HG03432 (cell line): ENCODE measurements at regions not wholly inside any gene's neighbourhood (a gene's known extent, or its start where the extent isn't known, plus 50 kb on each side); places are given as distances from the start of the nearest gene placed in this dataset.
"Not testable (repeated sequence)": the region's sequence is repeated elsewhere in the genome, so short reads cannot be mapped to it uniquely, and the experiment has no call there.

Source experiments
- ATAC-seq: cut with Tn5 transposase; IDR thresholded peaks from one replicate; pipeline ENCODE4 v1.9.1; 2021; ENCODE audit warnings: mild to moderate bottlenecking, moderate library complexity; ENCODE audit not compliant: unreplicated experiment

DNA sequence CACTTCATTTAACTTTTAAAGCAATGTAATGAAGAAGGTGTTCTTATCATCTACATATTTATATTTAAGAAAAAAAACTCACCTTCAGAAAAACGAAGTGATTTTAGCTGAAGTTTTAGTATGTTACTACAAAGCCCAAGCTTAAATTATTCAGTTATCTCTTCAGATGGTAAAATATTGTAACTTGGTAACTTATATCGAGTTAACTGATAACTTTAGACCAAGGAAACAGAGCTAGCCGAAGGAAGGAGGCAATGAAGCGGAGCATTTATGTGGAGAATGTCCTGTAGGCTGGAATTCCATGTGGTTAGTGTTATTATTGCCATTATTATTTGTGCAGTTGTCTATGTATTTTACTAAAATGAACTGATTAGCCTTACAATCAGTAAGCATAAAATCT lies 1102.1 kb upstream of the LCORL start:
- no peak for ATAC-seq

GRCh38 chr4:19119904-19120560 lies 1098.5 kb upstream of the LCORL start:
- no peak for ATAC-seq

DNA sequence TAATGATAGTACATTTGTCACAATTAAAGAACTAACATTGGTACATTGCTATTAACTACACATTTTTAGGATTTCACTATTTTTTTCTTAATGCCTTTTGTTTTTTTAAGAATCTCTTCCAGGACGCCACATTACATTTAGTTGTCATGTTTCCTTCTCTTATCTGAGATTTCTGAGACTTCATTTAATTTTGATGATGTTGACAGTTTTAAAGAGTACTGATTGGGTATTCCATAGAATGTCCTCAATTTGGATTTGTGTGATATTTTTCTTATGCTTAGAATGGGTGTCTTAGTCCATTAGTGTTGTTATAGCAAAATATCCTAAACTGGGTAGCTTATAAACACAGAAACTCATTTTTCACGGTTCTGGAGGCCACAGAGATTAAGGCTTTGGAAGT lies 1095.5 kb upstream of the LCORL start:
- ATAC-seq: no peak

- no peak for ATAC-seq
Measured at GRCh38 chr4:19104176-19104575, 1082.6 kb upstream of the LCORL start.

- no peak for ATAC-seq
Measured at GRCh38 chr4:19095491-19096046, 1074.0 kb upstream of the LCORL start.

DNA sequence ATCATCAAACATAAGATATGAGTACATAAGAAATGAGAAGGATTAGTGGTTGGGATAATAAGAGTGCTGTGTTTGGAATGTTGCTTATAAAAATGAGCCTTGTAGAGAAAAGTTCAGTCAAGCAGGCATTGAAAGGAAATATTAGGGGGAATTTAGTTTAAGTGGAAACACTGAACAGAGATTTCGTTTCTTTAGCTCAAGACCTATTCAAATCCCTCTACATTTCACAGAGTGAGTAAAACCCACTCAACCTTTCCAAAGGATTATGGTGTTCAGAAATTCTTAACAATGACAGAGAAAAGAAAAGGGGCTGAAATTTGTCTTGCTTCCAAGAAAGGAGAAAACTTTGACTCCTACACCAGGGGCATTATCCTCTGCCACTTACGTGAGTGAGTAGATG lies 1072.4 kb upstream of the LCORL start:
- no peak for ATAC-seq

GRCh38 chr4:19092797-19093196 lies 1071.2 kb upstream of the LCORL start:
- no peak for ATAC-seq

- no peak for ATAC-seq
Measured at GRCh38 chr4:19074036-19074435, 1052.5 kb upstream of the LCORL start.

GRCh38 chr4:19063662-19064061 lies 1042.1 kb upstream of the LCORL start:
- ATAC-seq: no peak

DNA sequence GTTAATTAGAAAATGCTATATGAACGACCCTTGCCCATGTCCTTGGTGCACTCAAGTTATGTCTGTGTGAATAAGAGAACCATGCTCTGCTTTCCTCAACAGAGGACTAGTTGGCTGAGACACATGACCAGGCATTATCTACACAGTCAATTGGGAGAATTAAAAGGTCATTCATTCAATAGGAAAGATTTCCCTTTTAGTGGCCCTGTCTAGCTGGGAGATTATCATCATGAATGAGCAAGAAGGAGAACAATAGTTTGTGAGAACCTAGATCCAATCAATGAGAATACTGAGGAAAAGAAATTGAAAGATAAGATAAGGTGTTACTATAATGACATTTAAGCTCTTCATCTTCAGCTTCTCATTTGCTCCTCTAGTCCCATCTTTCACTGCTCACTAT lies 1033.4 kb upstream of the LCORL start:
- ATAC-seq: no peak

DNA sequence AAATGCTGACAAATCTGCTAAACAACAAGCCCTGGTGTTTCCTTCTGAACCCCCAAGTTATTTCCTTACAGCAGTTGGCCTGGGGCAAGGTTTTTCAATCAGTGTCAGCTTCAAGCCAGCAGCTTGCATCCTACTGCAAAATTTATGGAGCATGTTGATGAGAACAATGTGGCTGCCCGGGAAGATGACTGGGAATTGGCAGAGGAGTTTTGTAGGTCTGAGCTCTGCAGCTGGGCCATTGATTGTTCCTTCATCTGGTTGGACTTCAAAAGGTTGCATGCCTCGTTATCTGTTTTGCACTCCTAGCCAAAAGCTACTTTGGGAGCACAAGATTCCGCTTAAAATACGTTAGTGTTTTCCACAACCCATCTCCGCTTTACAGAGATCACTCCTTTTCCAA lies 1030.3 kb upstream of the LCORL start:
- ATAC-seq: no peak

DNA sequence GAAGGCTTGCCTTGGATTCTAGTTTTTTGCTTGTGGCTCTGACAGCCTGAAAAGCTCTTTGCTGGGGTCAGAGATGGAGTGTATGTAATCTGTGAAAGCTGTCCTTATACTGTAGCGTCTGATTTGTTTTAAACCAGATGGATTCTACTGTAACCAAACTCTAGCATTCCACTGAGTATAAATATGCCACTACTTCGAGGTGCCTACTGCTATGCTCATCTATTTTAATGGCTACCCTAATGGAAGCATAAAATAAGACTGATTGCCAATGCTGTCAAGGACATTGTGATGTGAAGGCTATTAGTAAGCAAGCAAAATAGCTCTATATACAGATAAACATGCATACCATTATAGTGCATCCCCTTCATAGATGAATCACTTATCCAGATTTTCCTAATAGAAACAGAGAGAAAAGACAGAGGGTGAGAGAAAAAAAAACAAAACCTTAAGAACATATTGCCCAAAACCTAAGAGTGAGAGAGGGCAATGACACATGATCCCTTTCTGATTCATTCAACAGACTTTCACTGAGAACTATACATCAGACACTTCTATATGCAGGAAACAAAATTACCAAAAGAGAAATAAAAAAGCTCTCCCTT lies 1025.8 kb upstream of the LCORL start:
- ATAC-seq: no peak

- no peak for ATAC-seq
Measured at GRCh38 chr4:19039816-19040215, 1018.3 kb upstream of the LCORL start.

DNA sequence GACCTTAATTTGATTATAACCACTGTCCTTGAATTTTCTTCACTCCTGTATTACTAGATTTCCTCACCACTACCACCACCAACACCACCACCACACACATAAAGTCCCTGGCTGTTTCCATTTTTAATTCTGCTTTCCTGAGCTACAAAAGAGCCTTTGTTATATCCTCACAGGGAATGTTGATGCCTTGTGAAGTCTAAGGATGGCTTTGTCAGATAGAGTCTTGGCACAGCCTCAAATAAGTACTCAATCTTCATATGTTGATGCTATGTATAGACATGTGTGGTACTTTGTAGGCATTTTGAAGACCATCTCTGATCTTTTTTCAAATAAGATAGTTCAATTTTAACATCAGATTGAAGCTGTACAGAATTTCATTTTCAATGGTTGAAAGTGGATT lies 1016.7 kb upstream of the LCORL start:
- ATAC-seq: no peak

- no peak for ATAC-seq
Measured at GRCh38 chr4:19033816-19034733, 1012.5 kb upstream of the LCORL start.

- ATAC-seq: no peak
Measured at GRCh38 chr4:19030536-19030935, 1009.0 kb upstream of the LCORL start.

DNA sequence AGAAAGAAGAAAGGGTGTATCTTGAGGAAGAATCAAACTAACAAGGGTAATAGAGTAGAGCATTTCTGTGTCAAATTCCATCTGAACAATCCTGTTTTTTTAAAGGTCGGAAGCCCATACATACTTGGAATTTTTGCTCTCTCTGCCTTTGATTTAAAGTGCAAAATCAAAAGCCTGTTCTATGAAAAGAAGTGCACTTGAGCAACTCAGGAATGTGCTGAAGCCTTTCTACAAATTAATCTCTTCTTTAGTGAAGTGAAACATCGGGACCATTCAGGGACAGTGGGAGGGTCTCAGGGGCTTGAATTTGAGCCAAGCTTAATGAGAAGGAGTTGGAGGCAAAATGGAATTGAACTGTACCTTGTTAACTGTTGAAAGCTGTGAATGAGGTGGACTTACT lies 1008.5 kb upstream of the LCORL start:
- ATAC-seq: no peak

- ATAC-seq: no peak
Measured at GRCh38 chr4:19026281-19026680, 1004.7 kb upstream of the LCORL start.

DNA sequence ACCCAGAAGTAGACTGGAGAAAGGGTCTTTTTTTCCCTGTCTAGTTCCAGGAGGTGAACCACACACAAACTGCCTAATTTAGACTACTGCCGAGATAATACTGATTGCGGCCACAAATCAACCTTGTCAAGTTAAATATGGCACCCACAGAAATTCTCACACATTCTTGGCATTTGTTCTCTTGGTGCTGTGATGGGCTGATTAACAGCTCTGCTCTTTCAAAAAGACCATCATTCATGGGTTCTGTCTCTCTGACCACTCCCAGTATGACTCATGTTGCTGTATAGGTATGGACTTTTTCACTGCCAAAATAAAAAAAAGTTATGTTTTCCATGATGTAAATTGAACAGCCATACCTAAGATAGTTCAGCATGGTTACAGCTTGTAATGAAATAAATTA lies 1003.5 kb upstream of the LCORL start:
- ATAC-seq: no peak

GRCh38 chr4:19024047-19024446 lies 1002.5 kb upstream of the LCORL start:
- no peak for ATAC-seq

- ATAC-seq: no peak
Measured at GRCh38 chr4:19021617-19022016, 1000.1 kb upstream of the LCORL start.

- ATAC-seq: not testable (repeated sequence)
Measured at GRCh38 chr4:19016550-19016949, 995.0 kb upstream of the LCORL start.
